ENCODE measurements at regions not wholly inside any gene's neighbourhood (a gene's known extent, or its start where the extent isn't known, plus 50 kb on each side); places are given as distances from the start of the nearest gene placed in this dataset.

DNA sequence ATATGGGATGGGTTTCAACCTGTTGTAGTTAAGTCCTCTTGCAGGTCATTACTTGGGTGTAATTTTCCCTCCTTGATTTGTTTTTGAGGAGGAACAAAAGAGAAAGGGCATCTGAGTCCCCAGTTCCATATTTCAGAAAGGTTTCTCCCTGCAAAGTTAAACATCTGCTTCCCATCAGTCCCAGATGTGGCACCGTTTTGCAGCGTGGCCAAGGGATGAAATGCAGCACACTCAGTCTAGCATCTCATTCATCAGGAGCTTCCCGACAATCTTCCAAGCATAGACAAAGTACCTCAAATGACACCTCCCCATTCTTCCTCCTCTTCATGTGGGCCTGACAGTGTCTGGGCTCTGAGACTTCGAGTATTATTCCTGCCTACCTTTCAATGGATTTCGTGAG is 363.7 kb upstream of the SOX9 start:
- TF ChIP-seq, protein P1, sequence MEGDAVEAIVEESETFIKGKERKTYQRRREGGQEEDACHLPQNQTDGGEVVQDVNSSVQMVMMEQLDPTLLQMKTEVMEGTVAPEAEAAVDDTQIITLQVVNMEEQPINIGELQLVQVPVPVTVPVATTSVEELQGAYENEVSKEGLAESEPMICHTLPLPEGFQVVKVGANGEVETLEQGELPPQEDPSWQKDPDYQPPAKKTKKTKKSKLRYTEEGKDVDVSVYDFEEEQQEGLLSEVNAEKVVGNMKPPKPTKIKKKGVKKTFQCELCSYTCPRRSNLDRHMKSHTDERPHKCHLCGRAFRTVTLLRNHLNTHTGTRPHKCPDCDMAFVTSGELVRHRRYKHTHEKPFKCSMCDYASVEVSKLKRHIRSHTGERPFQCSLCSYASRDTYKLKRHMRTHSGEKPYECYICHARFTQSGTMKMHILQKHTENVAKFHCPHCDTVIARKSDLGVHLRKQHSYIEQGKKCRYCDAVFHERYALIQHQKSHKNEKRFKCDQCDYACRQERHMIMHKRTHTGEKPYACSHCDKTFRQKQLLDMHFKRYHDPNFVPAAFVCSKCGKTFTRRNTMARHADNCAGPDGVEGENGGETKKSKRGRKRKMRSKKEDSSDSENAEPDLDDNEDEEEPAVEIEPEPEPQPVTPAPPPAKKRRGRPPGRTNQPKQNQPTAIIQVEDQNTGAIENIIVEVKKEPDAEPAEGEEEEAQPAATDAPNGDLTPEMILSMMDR (IDR thresholded peaks at IDR 0.05) = no peak
- TF ChIP-seq POLR2A (IDR thresholded peaks at IDR 0.05) = no peak

All from stomach (tissue), 4 donors.